ENCODE measurements at regions not wholly inside any gene's neighbourhood (a gene's known extent, or its start where the extent isn't known, plus 50 kb on each side); places are given as distances from the start of the nearest gene placed in this dataset.

DNA sequence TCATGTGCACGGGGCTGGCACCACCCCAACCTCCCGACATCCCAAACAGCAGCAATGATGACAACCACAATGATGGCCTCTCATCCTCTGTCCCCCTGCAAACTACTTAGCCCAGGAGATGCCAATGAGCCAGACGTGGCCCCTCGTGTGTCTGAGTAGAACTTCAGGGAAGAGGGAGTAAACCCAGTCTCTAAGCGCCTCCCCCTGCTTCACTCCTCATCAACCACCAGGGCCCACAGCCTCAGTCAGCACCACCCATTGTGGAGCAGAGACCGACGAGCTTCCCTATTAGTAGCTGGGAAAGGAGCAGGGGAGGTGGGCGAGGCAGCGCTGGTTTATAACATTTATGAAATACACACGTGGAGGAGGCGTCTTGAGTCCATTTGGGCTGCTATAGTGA is 182.7 kb upstream of the SFSWAP start:
- TF ChIP-seq, protein P1, sequence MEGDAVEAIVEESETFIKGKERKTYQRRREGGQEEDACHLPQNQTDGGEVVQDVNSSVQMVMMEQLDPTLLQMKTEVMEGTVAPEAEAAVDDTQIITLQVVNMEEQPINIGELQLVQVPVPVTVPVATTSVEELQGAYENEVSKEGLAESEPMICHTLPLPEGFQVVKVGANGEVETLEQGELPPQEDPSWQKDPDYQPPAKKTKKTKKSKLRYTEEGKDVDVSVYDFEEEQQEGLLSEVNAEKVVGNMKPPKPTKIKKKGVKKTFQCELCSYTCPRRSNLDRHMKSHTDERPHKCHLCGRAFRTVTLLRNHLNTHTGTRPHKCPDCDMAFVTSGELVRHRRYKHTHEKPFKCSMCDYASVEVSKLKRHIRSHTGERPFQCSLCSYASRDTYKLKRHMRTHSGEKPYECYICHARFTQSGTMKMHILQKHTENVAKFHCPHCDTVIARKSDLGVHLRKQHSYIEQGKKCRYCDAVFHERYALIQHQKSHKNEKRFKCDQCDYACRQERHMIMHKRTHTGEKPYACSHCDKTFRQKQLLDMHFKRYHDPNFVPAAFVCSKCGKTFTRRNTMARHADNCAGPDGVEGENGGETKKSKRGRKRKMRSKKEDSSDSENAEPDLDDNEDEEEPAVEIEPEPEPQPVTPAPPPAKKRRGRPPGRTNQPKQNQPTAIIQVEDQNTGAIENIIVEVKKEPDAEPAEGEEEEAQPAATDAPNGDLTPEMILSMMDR (conservative IDR thresholded peaks at IDR 0.05) = no peak
- H3K27ac ChIP-seq = no peak overlapping the region

DNA sequence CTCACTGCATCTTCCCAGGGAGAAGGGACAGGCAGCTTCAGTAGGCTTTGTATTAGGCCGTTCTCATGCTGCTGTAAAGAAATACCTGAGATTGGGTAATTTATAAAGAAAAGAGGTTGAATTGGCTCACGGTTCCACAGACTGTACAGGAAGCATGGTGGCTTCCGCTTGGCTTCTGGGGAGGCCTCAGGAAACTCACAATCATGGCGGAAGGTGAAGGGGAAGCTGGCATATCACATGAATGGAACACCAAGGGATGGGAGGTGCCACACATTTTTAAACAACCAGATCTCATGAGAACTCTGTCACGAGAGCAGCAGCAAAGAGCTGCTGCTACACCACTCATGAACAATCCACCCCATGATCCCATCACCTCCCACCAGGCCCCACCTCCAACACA is 182.2 kb upstream of the SFSWAP start:
- TF ChIP-seq, protein P1 (conservative IDR thresholded peaks at IDR 0.05) = no peak
- no peak overlapping the region for H3K27ac ChIP-seq

DNA sequence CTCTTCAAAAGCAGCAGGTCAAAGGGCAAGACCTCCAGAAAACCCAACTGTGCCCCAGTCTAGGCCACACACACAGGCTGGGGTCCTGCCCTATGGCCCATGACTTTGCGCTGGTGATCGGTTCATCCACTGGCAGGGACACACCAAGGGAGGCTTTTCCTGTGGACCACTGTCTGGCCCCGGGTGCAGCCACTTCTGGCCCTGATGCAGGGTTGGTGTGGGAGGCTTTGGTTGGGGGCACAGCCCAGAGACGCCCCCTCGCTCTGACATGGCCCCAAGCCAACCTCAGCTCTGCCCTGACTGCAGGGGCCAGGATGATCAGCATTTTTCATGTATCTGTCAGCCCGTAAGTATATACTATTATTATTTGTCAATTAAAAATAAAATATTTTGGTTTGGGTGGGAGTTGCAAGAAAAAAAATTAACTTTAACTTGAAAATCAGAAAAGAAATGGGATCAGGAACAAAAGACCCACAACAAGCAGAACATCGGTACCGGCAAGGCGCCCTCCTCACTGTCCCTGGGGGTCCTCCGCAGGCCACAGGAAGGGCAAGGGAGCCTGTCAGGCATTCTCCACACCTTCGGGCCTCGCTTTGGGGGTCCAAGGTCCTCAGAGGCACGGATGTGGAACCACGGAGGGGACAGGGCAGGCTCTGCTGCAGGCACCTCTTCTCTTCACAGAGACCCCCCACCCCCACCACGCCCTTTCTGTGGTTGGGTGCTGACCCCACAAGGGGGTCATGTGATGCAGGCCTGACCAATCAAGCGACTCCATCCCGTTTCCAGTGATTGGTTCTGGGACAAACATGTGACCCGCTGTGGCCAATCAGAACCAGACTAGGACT is 181.5 kb upstream of the SFSWAP start:
- TF ChIP-seq, protein P1 (conservative IDR thresholded peaks at IDR 0.05) = no peak
- no peak overlapping the region for H3K27ac ChIP-seq

DNA sequence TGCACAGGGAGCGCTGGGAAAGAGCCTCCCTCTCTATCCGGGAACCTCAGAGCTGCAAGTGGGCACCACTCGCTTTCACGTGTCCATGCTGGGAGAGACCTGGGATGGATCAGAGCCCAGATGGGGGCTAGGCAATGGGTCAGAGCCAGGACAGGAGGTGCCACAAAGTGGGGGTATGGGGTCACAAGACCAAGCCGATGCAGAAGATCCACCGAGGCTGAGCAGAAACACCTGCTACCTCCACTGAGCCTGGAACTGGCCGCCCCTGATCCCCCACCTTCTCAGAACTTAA is 180.9 kb upstream of the SFSWAP start:
- TF ChIP-seq, protein P1 (conservative IDR thresholded peaks at IDR 0.05) = no peak

DNA sequence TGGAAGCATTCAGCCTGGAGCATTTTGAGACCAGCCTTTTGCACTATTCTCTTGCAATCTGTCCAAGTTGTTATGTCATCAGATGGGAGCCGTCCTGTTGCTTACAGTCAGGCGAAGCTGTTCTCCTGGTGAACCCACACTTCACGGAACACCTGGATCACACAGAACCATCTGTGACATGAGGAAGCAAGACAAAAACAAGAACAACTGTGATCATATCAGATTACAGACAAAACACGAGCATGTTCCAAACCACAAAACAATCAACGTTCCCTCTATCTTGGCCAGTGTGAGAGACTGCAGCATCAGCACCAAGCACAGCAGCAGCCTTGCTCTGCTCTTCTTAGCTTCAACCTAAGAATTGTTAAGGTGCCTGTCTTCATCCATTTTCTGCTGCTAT is 180.5 kb upstream of the SFSWAP start:
- no peak overlapping the region for H3K27ac ChIP-seq
- TF ChIP-seq, protein P1 (conservative IDR thresholded peaks at IDR 0.05) = no peak

More for the DNA sequence above, 180.9 kb upstream of the SFSWAP start:
- H3K27ac ChIP-seq = no peak overlapping the region

DNA sequence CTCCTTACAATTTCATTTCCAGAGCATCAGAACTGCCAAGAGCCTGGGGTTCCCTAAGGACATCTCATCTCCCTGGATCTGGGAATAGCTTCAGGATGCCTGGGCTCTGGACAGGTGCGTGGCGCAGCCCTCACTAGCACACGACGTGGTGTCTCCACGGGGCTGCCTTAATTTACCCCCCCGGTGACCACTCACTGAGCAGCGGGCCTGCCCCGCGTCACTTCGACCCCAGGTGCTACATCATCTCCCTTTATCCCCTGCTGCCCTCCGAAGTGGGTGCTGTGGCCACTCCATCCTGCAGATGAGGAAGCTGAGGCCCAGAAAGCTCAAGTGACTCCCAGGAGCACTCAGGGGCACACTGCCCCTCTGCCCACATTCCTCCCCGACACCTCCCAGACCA is 177.8 kb upstream of the SFSWAP start:
- no peak overlapping the region for H3K27ac ChIP-seq
- TF ChIP-seq, protein P1 (conservative IDR thresholded peaks at IDR 0.05) = no peak

DNA sequence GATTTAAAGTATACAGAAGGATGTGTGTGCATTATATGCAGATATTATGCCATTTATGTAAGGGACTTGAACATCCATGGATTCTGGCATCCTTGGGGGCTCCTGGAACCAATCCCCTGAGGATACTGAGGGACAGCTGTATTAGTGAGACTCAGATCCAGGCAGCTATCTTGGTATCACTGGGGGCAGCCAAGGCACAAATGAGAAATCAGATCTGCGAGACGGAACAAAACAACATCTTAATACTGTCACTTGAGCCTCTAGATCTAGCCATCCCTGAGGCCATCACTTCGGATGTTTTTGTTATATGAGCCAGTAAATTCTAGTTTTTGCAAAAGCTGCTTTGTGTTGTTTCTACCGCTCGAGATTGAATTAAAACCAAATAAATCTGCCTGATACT is 175.1 kb upstream of the SFSWAP start:
- H3K27ac ChIP-seq = no peak overlapping the region
- TF ChIP-seq, protein P1 (conservative IDR thresholded peaks at IDR 0.05) = no peak

Data from VCaP (cell line).